Neutrophil (primary cell): ENCODE measurements at regions not wholly inside any gene's neighbourhood (a gene's known extent, or its start where the extent isn't known, plus 50 kb on each side); places are given as distances from the start of the nearest gene placed in this dataset.

Experiments
- H3K27ac ChIP-seq: fragments of 200-600 bp; sonication (generic); 2 replicates; pipeline ENCODE4 v1.5.1; 2016; ENCODE audit warnings: mild to moderate bottlenecking, moderate library complexity
- H3K27me3 ChIP-seq: fragments of 200-600 bp; sonication (generic); 2 replicates; pipeline ENCODE4 v1.6.0; 2016; ENCODE audit warnings: mild to moderate bottlenecking
- H3K36me3 ChIP-seq: fragments of 200-600 bp; sonication (generic); 2 replicates; pipeline ENCODE4 v1.5.1; 2017
- H3K4me1 ChIP-seq, 2 experiments: fragments of 200-600 bp in 1 of 2; sonication (generic) in 1 of 2; 1 replicate in 1 of 2; 2 replicates in 1 of 2; pipeline versions ENCODE4 v1.5.1 to v1.6.1; 2013 to 2016; ENCODE audit warnings: low read depth in 1 of 2, low read length in 1 of 2, mild to moderate bottlenecking in 1 of 2, moderate library complexity in 1 of 2; ENCODE audit not compliant: control insufficient read depth in 1 of 2, insufficient read depth in 1 of 2
- H3K4me3 ChIP-seq, 2 experiments: fragments of 200-600 bp in 1 of 2; sonication (generic) in 1 of 2; 1 replicate in 1 of 2; 2 replicates in 1 of 2; pipeline ENCODE4 v1.5.1; 2013 to 2016; ENCODE audit warnings: low read depth in 1 of 2, low read length in 1 of 2, mild to moderate bottlenecking in 1 of 2, moderate library complexity in 1 of 2
- H3K9me3 ChIP-seq: fragments of 200-600 bp; sonication (generic); 2 replicates; pipeline ENCODE4 v1.5.1; 2016
- CTCF ChIP-seq: fragments of 200-600 bp; sonication (generic); IDR thresholded peaks from 2 replicates; pipeline ENCODE4 v1.5.1; 2016; ENCODE audit warnings: antibody characterized with exemption

- no peak for TF ChIP-seq CTCF
- Histone ChIP-seq H3K27ac (no peak overlapping the region), H3K9me3 (no peaks in the 10 kb centered on the region), H3K4me1 (peaks cover 34 to 35% of the 10 kb centered on the region in 2 experiments), H3K27me3 (no peaks in the 10 kb centered on the region), H3K36me3 (no peaks in the 10 kb centered on the region), H3K4me3 (no peak overlapping the region)
Measured at GRCh38 chr12:94760786-94761185, 110.4 kb upstream of the TMCC3 start.

GRCh38 chr12:94756789-94757188 lies 106.4 kb upstream of the TMCC3 start:
- Histone ChIP-seq H3K4me3 (no peak overlapping the region), H3K27ac (no peak overlapping the region), H3K27me3 (no peaks in the 10 kb centered on the region), H3K9me3 (no peaks in the 10 kb centered on the region), H3K36me3 (no peaks in the 10 kb centered on the region), H3K4me1 (peaks cover 3 to 4% of the 10 kb centered on the region in 2 experiments)
- TF ChIP-seq CTCF = no peak

GRCh38 chr12:94755598-94755997 lies 105.2 kb upstream of the TMCC3 start:
- Histone ChIP-seq H3K36me3 (no peaks in the 10 kb centered on the region), H3K27ac (no peak overlapping the region), H3K4me3 (no peak overlapping the region), H3K4me1 (no peaks in the 10 kb centered on the region), H3K9me3 (no peaks in the 10 kb centered on the region), H3K27me3 (no peaks in the 10 kb centered on the region)
- TF ChIP-seq CTCF = no peak

GRCh38 chr12:94754653-94755052 lies 104.3 kb upstream of the TMCC3 start:
- H3K9me3 ChIP-seq = no peaks in the 10 kb centered on the region
- H3K27ac ChIP-seq = no peak overlapping the region
- H3K36me3 ChIP-seq = no peaks in the 10 kb centered on the region
- no peak for TF ChIP-seq CTCF
- H3K4me1 ChIP-seq = no peaks in the 10 kb centered on the region
- H3K27me3 ChIP-seq = no peaks in the 10 kb centered on the region
- H3K4me3 ChIP-seq = no peak overlapping the region

- Histone ChIP-seq H3K36me3 (no peaks in the 10 kb centered on the region), H3K9me3 (no peaks in the 10 kb centered on the region), H3K4me1 (no peaks in the 10 kb centered on the region), H3K27me3 (no peaks in the 10 kb centered on the region), H3K4me3 (no peak overlapping the region), H3K27ac (no peak overlapping the region)
- TF ChIP-seq CTCF = no peak
Measured at GRCh38 chr12:94753036-94753679, 102.8 kb upstream of the TMCC3 start.
